A673 (cell line): ENCODE measurements at regions not wholly inside any gene's neighbourhood (a gene's known extent, or its start where the extent isn't known, plus 50 kb on each side); places are given as distances from the start of the nearest gene placed in this dataset.
"Not testable (repeated sequence)": the region's sequence is repeated elsewhere in the genome, so short reads cannot be mapped to it uniquely, and the experiment has no call there.

ENCODE experiments used
- EZH2 ChIP-seq: fragments of 200-600 bp; sonication (generic); IDR thresholded peaks from 2 replicates; pipeline ENCODE4 v1.6.1; 2017; ENCODE audit warnings: borderline replicate concordance, low read depth, mild to moderate bottlenecking, mixed read lengths, antibody characterized with exemption, low read length; ENCODE audit not compliant: poor library complexity, severe bottlenecking
- TF ChIP-seq, protein P1 (sequence below): fragments of 300-800, 200-600 bp; sonication (generic); conservative IDR thresholded peaks from 2 replicates; pipeline ENCODE4 v1.5.1; 2017; ENCODE audit warnings: low read depth, mild to moderate bottlenecking, antibody characterized with exemption, low read length, moderate library complexity, mixed read lengths

DNA sequence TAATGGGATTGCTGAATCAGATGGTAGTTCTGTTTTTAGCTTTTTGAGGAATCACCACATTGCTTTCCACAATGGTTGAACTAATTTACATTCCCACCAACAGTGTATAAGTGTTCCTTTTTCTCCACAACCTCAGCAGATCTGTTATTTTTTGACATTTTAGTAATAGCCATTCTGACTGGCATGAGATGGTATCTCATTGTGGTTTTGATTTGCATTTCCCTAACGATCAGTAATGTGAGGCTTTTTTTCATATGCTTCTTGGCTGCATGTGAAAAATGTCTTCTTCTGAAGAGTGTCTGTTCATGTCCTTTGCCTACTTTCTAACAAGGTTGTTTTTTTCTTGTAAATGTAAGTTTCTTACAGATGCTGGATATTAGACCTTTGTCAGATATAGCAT lies 402.4 kb downstream of the MAT2B start:
- TF ChIP-seq, protein P1, sequence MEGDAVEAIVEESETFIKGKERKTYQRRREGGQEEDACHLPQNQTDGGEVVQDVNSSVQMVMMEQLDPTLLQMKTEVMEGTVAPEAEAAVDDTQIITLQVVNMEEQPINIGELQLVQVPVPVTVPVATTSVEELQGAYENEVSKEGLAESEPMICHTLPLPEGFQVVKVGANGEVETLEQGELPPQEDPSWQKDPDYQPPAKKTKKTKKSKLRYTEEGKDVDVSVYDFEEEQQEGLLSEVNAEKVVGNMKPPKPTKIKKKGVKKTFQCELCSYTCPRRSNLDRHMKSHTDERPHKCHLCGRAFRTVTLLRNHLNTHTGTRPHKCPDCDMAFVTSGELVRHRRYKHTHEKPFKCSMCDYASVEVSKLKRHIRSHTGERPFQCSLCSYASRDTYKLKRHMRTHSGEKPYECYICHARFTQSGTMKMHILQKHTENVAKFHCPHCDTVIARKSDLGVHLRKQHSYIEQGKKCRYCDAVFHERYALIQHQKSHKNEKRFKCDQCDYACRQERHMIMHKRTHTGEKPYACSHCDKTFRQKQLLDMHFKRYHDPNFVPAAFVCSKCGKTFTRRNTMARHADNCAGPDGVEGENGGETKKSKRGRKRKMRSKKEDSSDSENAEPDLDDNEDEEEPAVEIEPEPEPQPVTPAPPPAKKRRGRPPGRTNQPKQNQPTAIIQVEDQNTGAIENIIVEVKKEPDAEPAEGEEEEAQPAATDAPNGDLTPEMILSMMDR, result not testable (repeated sequence)
- TF ChIP-seq EZH2, result not testable (repeated sequence)
